Keratinocyte (primary cell): ENCODE measurements at regions not wholly inside any gene's neighbourhood (a gene's known extent, or its start where the extent isn't known, plus 50 kb on each side); places are given as distances from the start of the nearest gene placed in this dataset.

ENCODE experiments used
- DNase-seq: peaks from one replicate; pipeline ENCODE4 v3.0.0-alpha.2; 2011; ENCODE audit warnings: low read depth, missing footprints, low spot score
- FAIRE-seq: peaks from 2 replicates; lab custom pipeline; 2011; peaks lifted over from hg19 to GRCh38; lab: Jason Lieb, UNC
- H2AFZ ChIP-seq: 2 replicates; pipeline ENCODE4 v1.6.0; 2012; ENCODE audit warnings: low read length, control low read depth, inconsistent platforms; ENCODE audit not compliant: control insufficient read depth
- H3K27ac ChIP-seq: 2 replicates; pipeline ENCODE4 v1.5.1; 2011; ENCODE audit warnings: low read length; ENCODE audit not compliant: control insufficient read depth, insufficient read depth
- H3K27me3 ChIP-seq: 3 replicates; pipeline ENCODE4 v1.6.0; 2011; ENCODE audit warnings: low read length; ENCODE audit not compliant: control insufficient read depth, insufficient read depth; ENCODE audit errors: extremely low read depth
- H3K36me3 ChIP-seq, 2 experiments: 2 replicates in 1 of 2; 3 replicates in 1 of 2; pipeline ENCODE4 v1.5.1; 2011; ENCODE audit warnings: low read length in 2 of 2, mild to moderate bottlenecking in 1 of 2; ENCODE audit not compliant: control insufficient read depth in 2 of 2, insufficient read depth in 2 of 2; ENCODE audit errors: extremely low read depth in 1 of 2
- H3K4me1 ChIP-seq: 3 replicates; pipeline ENCODE4 v1.5.1; 2011; ENCODE audit warnings: low read length; ENCODE audit not compliant: control insufficient read depth, insufficient read depth; ENCODE audit errors: extremely low read depth
- H3K4me2 ChIP-seq: 3 replicates; pipeline ENCODE4 v1.6.0; 2011; ENCODE audit warnings: low read depth, low read length; ENCODE audit not compliant: control insufficient read depth, insufficient read depth; ENCODE audit errors: extremely low read depth
- H3K4me3 ChIP-seq, 3 experiments: fragments of 200-600 bp in 1 of 3; sonication (generic) in 1 of 3; 2 replicates in 2 of 3; 3 replicates in 1 of 3; pipeline ENCODE4 v1.5.1; 2011 to 2016; ENCODE audit warnings: low read length in 3 of 3, mild to moderate bottlenecking in 3 of 3, control low read depth in 2 of 3, inconsistent platforms in 1 of 3, low read depth in 1 of 3, mixed read lengths in 1 of 3, mixed run types in 1 of 3, moderate library complexity in 1 of 3; ENCODE audit not compliant: control insufficient read depth in 2 of 3, insufficient read depth in 2 of 3; ENCODE audit errors: extremely low read depth in 1 of 3
- H3K79me2 ChIP-seq: 2 replicates; pipeline ENCODE4 v1.6.0; 2012; ENCODE audit warnings: low read length; ENCODE audit not compliant: control insufficient read depth, insufficient read depth
- H3K9ac ChIP-seq: 3 replicates; pipeline ENCODE4 v1.6.0; 2011; ENCODE audit warnings: low read length; ENCODE audit not compliant: control insufficient read depth, insufficient read depth; ENCODE audit errors: extremely low read depth
- H3K9me1 ChIP-seq: 3 replicates; pipeline ENCODE4 v1.6.0; 2011; ENCODE audit warnings: low read length; ENCODE audit not compliant: control insufficient read depth, insufficient read depth; ENCODE audit errors: extremely low read depth
- H3K9me3 ChIP-seq: 2 replicates; pipeline ENCODE4 v1.5.1; 2012; ENCODE audit warnings: low read depth, low read length; ENCODE audit not compliant: control insufficient read depth
- H4K20me1 ChIP-seq: 3 replicates; pipeline ENCODE4 v1.6.0; 2011; ENCODE audit warnings: low read length; ENCODE audit not compliant: control insufficient read depth, insufficient read depth; ENCODE audit errors: extremely low read depth
- EZH2 ChIP-seq: IDR thresholded peaks from one replicate; pipeline ENCODE4 v1.6.1; 2012; ENCODE audit warnings: inconsistent platforms, mild to moderate bottlenecking, low read length, moderate library complexity
- dilution Hi-C: fragments of 300-500 bp; cut with MboI; formaldehyde crosslinking; loops from one replicate; pipeline ENCODE4 v1.7.0; 2020; ENCODE audit warnings: low sequenced_read_pairs; ENCODE audit not compliant: extremely low pct_ligation_motif_present
- TF ChIP-seq, protein P1 (sequence below), 3 experiments: IDR thresholded peaks in 1 of 3; conservative IDR thresholded peaks in 1 of 3; optimal IDR thresholded peaks in 1 of 3; 2 replicates in 2 of 3; 3 replicates in 1 of 3; pipeline versions ENCODE3 to v1.5.1; 2011; ENCODE audit warnings: low read length in 3 of 3, mild to moderate bottlenecking in 3 of 3, moderate library complexity in 2 of 3, control low read depth in 1 of 3, inconsistent platforms in 1 of 3; ENCODE audit not compliant: insufficient read depth in 2 of 3; ENCODE audit errors: extremely low read depth in 1 of 3

DNA sequence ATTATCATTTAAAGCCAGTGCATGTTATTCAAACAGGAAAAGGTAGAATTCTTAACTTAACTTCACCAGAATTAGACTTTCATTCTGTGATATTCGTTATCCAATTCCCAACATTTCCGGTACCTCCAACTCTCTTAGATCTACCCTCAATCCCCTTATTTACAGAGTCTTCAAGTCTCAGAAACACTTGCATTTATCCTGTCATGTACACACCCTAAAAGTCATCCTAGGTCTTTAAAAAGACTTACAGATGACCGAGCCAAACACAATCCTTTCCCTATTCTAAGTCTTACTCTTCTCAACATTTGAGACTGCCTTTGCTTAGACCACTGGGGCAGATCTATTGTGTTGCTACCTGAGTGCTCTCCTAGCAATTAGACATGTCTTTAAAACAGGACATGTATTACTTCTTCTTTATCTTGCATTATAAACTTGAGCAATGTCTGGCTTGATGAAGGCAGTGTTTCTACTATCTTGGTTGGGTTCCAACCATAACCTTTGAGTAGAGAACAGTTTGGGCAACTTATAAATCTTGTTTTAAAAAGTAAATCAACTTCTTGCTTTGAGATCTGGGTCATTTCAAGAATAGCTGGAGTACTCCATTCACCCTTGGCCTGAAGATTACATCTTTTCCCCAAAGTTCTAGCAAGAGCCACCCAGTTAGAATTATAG, 140.6 kb upstream of the PLEKHG7 start:
- no peaks in the 10 kb centered on the region for H3K9me3 ChIP-seq
- H3K36me3 ChIP-seq: no peaks in the 10 kb centered on the region
- H3K4me3 ChIP-seq: no peak overlapping the region
- no peaks in the 10 kb centered on the region for H3K9me1 ChIP-seq
- FAIRE-seq: no peak
- no peak overlapping the region for H3K4me2 ChIP-seq
- no peak for DNase-seq
- dilution Hi-C loops: no loop called here
- H3K79me2 ChIP-seq: no peaks in the 10 kb centered on the region
- H4K20me1 ChIP-seq: no peaks in the 10 kb centered on the region
- TF ChIP-seq, protein P1, sequence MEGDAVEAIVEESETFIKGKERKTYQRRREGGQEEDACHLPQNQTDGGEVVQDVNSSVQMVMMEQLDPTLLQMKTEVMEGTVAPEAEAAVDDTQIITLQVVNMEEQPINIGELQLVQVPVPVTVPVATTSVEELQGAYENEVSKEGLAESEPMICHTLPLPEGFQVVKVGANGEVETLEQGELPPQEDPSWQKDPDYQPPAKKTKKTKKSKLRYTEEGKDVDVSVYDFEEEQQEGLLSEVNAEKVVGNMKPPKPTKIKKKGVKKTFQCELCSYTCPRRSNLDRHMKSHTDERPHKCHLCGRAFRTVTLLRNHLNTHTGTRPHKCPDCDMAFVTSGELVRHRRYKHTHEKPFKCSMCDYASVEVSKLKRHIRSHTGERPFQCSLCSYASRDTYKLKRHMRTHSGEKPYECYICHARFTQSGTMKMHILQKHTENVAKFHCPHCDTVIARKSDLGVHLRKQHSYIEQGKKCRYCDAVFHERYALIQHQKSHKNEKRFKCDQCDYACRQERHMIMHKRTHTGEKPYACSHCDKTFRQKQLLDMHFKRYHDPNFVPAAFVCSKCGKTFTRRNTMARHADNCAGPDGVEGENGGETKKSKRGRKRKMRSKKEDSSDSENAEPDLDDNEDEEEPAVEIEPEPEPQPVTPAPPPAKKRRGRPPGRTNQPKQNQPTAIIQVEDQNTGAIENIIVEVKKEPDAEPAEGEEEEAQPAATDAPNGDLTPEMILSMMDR (optimal IDR thresholded peaks at IDR 0.05 in 1 of 3, IDR thresholded peaks at IDR 0.05 in 1 of 3, conservative IDR thresholded peaks at IDR 0.05 in 1 of 3; ENCODE audit: extremely low read depth in 1 of 3, insufficient read depth in 2 of 3, low read length in 3 of 3): no peak
- TF ChIP-seq EZH2: no peak
- H3K27ac ChIP-seq: no peak overlapping the region
- H3K9ac ChIP-seq: no peak overlapping the region
- no peaks in the 10 kb centered on the region for H3K27me3 ChIP-seq
- no peak overlapping the region for H2AFZ ChIP-seq
- no peaks in the 10 kb centered on the region for H3K4me1 ChIP-seq

DNA sequence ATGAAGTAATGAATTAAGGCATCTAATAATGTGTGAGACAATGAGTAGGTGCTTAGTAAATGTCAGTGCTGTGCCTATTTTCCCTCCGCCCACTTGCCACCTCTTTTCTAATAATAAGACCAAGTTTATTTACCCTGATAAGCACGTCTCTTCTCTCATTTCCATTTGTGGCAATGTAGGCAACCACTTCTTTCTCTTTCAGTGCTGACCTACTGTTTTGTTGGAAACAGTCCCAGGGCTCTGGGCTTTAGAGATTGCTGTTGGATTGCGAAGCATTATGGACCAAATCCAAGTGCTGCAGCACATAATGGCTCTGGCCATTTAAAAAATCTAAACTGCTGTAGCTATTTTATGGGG, 141.3 kb upstream of the PLEKHG7 start:
- no peak for TF ChIP-seq EZH2
- TF ChIP-seq, protein P1 (optimal IDR thresholded peaks at IDR 0.05 in 1 of 3, IDR thresholded peaks at IDR 0.05 in 1 of 3, conservative IDR thresholded peaks at IDR 0.05 in 1 of 3; ENCODE audit: extremely low read depth in 1 of 3, insufficient read depth in 2 of 3, low read length in 3 of 3): no peak
- Histone ChIP-seq H3K27me3 (no peaks in the 10 kb centered on the region), H3K79me2 (no peaks in the 10 kb centered on the region), H3K27ac (no peak overlapping the region), H3K4me1 (no peaks in the 10 kb centered on the region), H3K4me2 (no peak overlapping the region), H4K20me1 (no peaks in the 10 kb centered on the region), H3K36me3 (no peaks in the 10 kb centered on the region), H3K4me3 (no peak overlapping the region), H3K9me3 (no peaks in the 10 kb centered on the region), H2AFZ (no peak overlapping the region), H3K9ac (no peak overlapping the region), H3K9me1 (no peaks in the 10 kb centered on the region)
- dilution Hi-C loops: no loop called here
- no peak for DNase-seq
- no peak for FAIRE-seq
